HepG2 (cell line): ENCODE measurements at regions not wholly inside any gene's neighbourhood (a gene's known extent, or its start where the extent isn't known, plus 50 kb on each side); places are given as distances from the start of the nearest gene placed in this dataset.

Experiments
- ATAC-seq: fragments of 200-7000 bp; cut with Tn5 transposase; 3 replicates; pipeline ENCODE4 v1.9.1; 2020; ENCODE audit warnings: mild to moderate bottlenecking, moderate library complexity
- BruUV-seq: library from RNA; stranded (reverse); fragments of 400-500 nt; replicated peaks from 2 replicates; lab custom pipeline; 2021; lab: Mats Ljungman, UMichigan
- CTCF ChIA-PET: fragments of 300-600 bp; formaldehyde crosslinking; extraction: SDS; loops from one replicate; lab custom pipeline; 2021; ENCODE audit warnings: low total read pairs, inconsistent platforms, low intra/inter-chr PET ratio; lab: Yijun Ruan, JAX
- POLR2A ChIA-PET: fragments of 350-600 bp; sonication (Branson Sonifier 250); formaldehyde crosslinking; loops from one replicate; lab custom pipeline; 2020; ENCODE audit warnings: antibody characterized with exemption, inconsistent platforms; lab: Yijun Ruan, JAX
- DNase-seq: peaks from one replicate; pipeline ENCODE4 v3.0.0-alpha.2; 2015; ENCODE audit warnings: low spot score
- FAIRE-seq: peaks from 3 replicates; lab custom pipeline; 2011; peaks lifted over from hg19 to GRCh38; lab: Jason Lieb, UNC
- H2AFZ ChIP-seq: one replicate; pipeline ENCODE4 v1.6.1; 2011; ENCODE audit warnings: low read length, inconsistent platforms
- H3K27ac ChIP-seq: fragments of 300-600 bp; 3 replicates; pipeline ENCODE4 v1.8.0; 2011; ENCODE audit warnings: mixed run types, mild to moderate bottlenecking, mixed read lengths, low read length, inconsistent platforms; ENCODE audit not compliant: insufficient read depth; ENCODE audit errors: extremely low read length
- H3K27me3 ChIP-seq, 2 experiments: fragments of 200-600 bp in 1 of 2; 2 replicates in 1 of 2; 3 replicates in 1 of 2; pipeline versions ENCODE4 v1.6.0 to v1.8.0; 2011; ENCODE audit warnings: low read length in 2 of 2, mild to moderate bottlenecking in 2 of 2, moderate library complexity in 2 of 2, inconsistent platforms in 1 of 2; ENCODE audit not compliant: insufficient read depth in 2 of 2, control insufficient read depth in 1 of 2
- H3K36me3 ChIP-seq, 2 experiments: fragments of 200-600 bp in 1 of 2; replicated peaks in 1 of 2; 2 replicates in 1 of 2; 3 replicates in 1 of 2; pipeline versions ENCODE4 v1.5.1 to v1.8.0; 2011; ENCODE audit warnings: low read length in 2 of 2, inconsistent platforms in 1 of 2; ENCODE audit not compliant: insufficient read depth in 2 of 2, control insufficient read depth in 1 of 2
- H3K4me1 ChIP-seq: 2 replicates; pipeline ENCODE4 v1.5.1; 2012; ENCODE audit warnings: low read length, inconsistent platforms; ENCODE audit not compliant: insufficient read depth
- H3K4me2 ChIP-seq: 2 replicates; pipeline ENCODE4 v1.6.0; 2011; ENCODE audit warnings: low read depth, low read length, inconsistent platforms
- H3K4me3 ChIP-seq, 3 experiments: fragments of 200-600 bp in 1 of 3; sonication (generic), shearing (Covaris generic) in 1 of 3; replicated peaks in 1 of 3; 2 replicates each; pipeline ENCODE4 v1.5.1; 2011 to 2016; ENCODE audit warnings: low read length in 3 of 3, inconsistent platforms in 2 of 3, low read depth in 2 of 3, mild to moderate bottlenecking in 2 of 3, control low read depth in 1 of 3, mixed read lengths in 1 of 3; ENCODE audit not compliant: insufficient read depth in 1 of 3
- H3K79me2 ChIP-seq: one replicate; pipeline ENCODE4 v1.6.1; 2011; ENCODE audit warnings: low read length, inconsistent platforms; ENCODE audit not compliant: insufficient read depth
- H3K9ac ChIP-seq: 2 replicates; pipeline ENCODE4 v1.6.0; 2011; ENCODE audit warnings: mild to moderate bottlenecking, low read depth, low read length, inconsistent platforms; ENCODE audit not compliant: insufficient read depth
- H3K9me3 ChIP-seq: 2 replicates; pipeline ENCODE4 v1.5.1; 2012; ENCODE audit warnings: mild to moderate bottlenecking, low read length
- H4K20me1 ChIP-seq: 2 replicates; pipeline ENCODE4 v1.6.0; 2011; ENCODE audit warnings: inconsistent platforms, mild to moderate bottlenecking, low read length, moderate library complexity; ENCODE audit not compliant: insufficient read depth
- HOXA3 ChIP-seq: sonication (generic); formaldehyde crosslinking; IDR thresholded peaks from 2 replicates; pipeline ENCODE4 v1.5.0; 2020; ENCODE audit warnings: missing genetic modification reagents
- JARID2 ChIP-seq: sonication (generic); formaldehyde crosslinking; IDR thresholded peaks from 2 replicates; pipeline ENCODE4 v1.8.1; 2023; ENCODE audit warnings: missing genetic modification reagents, inconsistent platforms; ENCODE audit not compliant: insufficient replicate concordance
- MAFF ChIP-seq: IDR thresholded peaks from 2 replicates; pipeline ENCODE4 v1.6.1; 2011; ENCODE audit warnings: low read depth, low read length, improper control_type of control experiment
- MIER2 ChIP-seq: IDR thresholded peaks from 2 replicates; pipeline ENCODE4 v1.6.1; 2016; ENCODE audit warnings: missing biosample characterization, missing genetic modification reagents
- NFE2 ChIP-seq: sonication (generic); formaldehyde crosslinking; IDR thresholded peaks from 2 replicates; pipeline ENCODE4 v1.4.0; 2020; ENCODE audit warnings: missing genetic modification reagents
- PAF1 ChIP-seq: IDR thresholded peaks from 2 replicates; pipeline ENCODE4 v1.6.1; 2016; ENCODE audit warnings: missing genetic modification reagents, missing compliant biosample characterization
- REL ChIP-seq: sonication (generic); formaldehyde crosslinking; conservative IDR thresholded peaks from 2 replicates; pipeline ENCODE4 v1.8.0; 2022; ENCODE audit warnings: mild to moderate bottlenecking, missing genetic modification reagents, moderate library complexity
- ZBTB49 ChIP-seq: sonication (generic); formaldehyde crosslinking; IDR thresholded peaks from 2 replicates; pipeline ENCODE4 v1.4.0; 2020; ENCODE audit warnings: missing genetic modification reagents, borderline replicate concordance
- ZMYM3 ChIP-seq: sonication (generic); formaldehyde crosslinking; IDR thresholded peaks from 2 replicates; pipeline ENCODE4 v1.5.1; 2020; ENCODE audit warnings: mild to moderate bottlenecking, missing genetic modification reagents
- ZSCAN31 ChIP-seq: sonication (generic); formaldehyde crosslinking; IDR thresholded peaks from 2 replicates; pipeline ENCODE4 v1.5.0; 2020; ENCODE audit warnings: low read depth, mild to moderate bottlenecking, missing genetic modification reagents
- WGBS: methylation state at CpG from one replicate; pipeline ENCODE4 v1.1.6; 2017; ENCODE audit warnings: low lambda C conversion rate; 5-methylcytosine and 5-hydroxymethylcytosine counted together
- in situ Hi-C: cut with HindIII; loops from 2 replicates; pipeline ENCODE4 v1.10.0; 2017; ENCODE audit warnings: low pct_unique_long_range_greater_than_20kb; ENCODE audit not compliant: extremely low pct_ligation_motif_present
- intact Hi-C: fragments of 100-400 bp; cut with micrococcal nuclease; formaldehyde crosslinking; loops from one replicate; pipeline ENCODE4 v1.10.0; 2022; ENCODE audit not compliant: unreplicated experiment
- TF ChIP-seq, protein P1 (sequence below): sonication (generic); formaldehyde crosslinking; IDR thresholded peaks from 2 replicates; pipeline ENCODE4 v1.4.0; 2020; ENCODE audit warnings: missing genetic modification reagents

GRCh38 chr4:137443031-137443800 lies 89.1 kb downstream of the PCDH18 start (continued):
- TF ChIP-seq ZBTB49 (no peak), REL (CRISPR knock-in tag) (no peak), MIER2 (CRISPR knock-in tag) (no peak), NFE2 (no peak), ZMYM3 (CRISPR knock-in tag) (no peak)

DNA sequence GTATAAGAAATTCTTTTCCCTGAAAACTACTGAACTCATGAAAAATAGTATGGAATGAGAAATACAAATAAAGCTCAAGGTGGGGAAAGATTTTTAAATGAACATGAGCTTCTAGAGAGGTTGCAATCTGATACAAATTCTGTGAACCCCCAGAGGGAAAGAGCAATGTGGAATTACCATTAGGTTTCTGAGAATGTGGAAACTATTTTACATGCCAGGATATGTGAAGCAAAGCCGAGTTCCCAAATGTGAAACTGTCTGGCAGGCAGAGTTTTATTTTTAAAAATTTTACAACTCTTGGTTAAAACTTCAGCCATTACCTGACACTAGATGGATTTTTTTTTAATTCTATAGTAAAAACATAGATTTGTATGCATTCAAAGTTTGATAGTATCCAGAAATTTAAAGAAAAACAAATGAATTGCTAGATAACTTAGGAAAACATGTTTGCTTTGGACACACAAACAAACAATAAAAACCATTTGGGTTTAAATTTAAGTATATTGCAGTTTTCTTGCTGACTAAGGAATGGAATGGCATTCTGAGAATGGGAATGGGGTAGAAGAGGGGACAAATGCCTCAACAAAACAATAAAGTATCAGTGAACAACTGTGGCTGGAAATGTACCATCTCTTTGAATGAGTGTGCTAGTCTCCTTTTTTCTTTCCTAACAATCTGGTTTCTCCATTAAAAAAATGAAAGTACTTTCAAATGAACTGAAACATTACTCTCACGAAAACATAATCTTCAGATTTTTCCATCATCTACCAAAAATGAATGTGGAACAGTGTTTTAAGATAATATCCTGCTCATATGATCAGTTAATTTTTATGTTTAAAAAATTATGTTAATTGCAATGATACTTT lies 99.6 kb downstream of the PCDH18 start:
- Histone ChIP-seq H3K4me2 (no peak overlapping the region), H3K4me3 (no peak overlapping the region), H3K9ac (no peak overlapping the region), H4K20me1 (no peaks in the 10 kb centered on the region), H3K9me3 (no peaks in the 10 kb centered on the region), H3K27me3 (no peaks in the 10 kb centered on the region), H2AFZ (no peak overlapping the region), H3K36me3 (no peaks in the 10 kb centered on the region), H3K4me1 (no peaks in the 10 kb centered on the region), H3K79me2 (no peaks in the 10 kb centered on the region), H3K27ac (no peak overlapping the region)
- 7% methylated on average over 2 of the region's 2 CpGs for WGBS
- no TSS peak for BruUV-seq
- ATAC-seq (no peak), FAIRE-seq (no peak), DNase-seq (no peak)
- ChIA-PET CTCF (no interaction called here), POLR2A (no interaction called here)
- intact Hi-C loops = no loop called here
- in situ Hi-C loops = no loop called here
- TF ChIP-seq MAFF (no peak), ZSCAN31 (CRISPR knock-in tag) (no peak), HOXA3 (CRISPR knock-in tag) (no peak), JARID2 (no peak), PAF1 (CRISPR knock-in tag) (no peak)
- TF ChIP-seq, protein P1, sequence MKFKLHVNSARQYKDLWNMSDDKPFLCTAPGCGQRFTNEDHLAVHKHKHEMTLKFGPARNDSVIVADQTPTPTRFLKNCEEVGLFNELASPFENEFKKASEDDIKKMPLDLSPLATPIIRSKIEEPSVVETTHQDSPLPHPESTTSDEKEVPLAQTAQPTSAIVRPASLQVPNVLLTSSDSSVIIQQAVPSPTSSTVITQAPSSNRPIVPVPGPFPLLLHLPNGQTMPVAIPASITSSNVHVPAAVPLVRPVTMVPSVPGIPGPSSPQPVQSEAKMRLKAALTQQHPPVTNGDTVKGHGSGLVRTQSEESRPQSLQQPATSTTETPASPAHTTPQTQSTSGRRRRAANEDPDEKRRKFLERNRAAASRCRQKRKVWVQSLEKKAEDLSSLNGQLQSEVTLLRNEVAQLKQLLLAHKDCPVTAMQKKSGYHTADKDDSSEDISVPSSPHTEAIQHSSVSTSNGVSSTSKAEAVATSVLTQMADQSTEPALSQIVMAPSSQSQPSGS (CRISPR knock-in tag) = no peak
